SK-N-SH (cell line): ENCODE measurements at regions not wholly inside any gene's neighbourhood (a gene's known extent, or its start where the extent isn't known, plus 50 kb on each side); places are given as distances from the start of the nearest gene placed in this dataset.

Experiments used
- CTCF ChIA-PET: fragments of 300-600, 350-600 bp; formaldehyde crosslinking; extraction: SDS; loops from one replicate; lab custom pipeline; 2021; lab: Yijun Ruan, JAX
- POLR2A ChIA-PET: fragments of 350-600 bp; sonication (Branson Sonifier 250); formaldehyde crosslinking; extraction: SDS; loops from one replicate; lab custom pipeline; 2020; ENCODE audit warnings: antibody characterized with exemption, inconsistent platforms; lab: Yijun Ruan, JAX
- DNase-seq: peaks from one replicate; pipeline ENCODE4 v3.0.0; 2012
- H2AFZ ChIP-seq: fragments of 200-600 bp; sonication (generic); 2 replicates; pipeline ENCODE4 v1.8.1; 2016; ENCODE audit warnings: antibody characterized with exemption, mild to moderate bottlenecking, low read depth
- H3F3A ChIP-seq: fragments of 200-600 bp; sonication (generic); replicated peaks from 2 replicates; pipeline ENCODE3; 2016; ENCODE audit warnings: antibody characterized with exemption, mild to moderate bottlenecking; ENCODE audit not compliant: insufficient read depth
- H3K27ac ChIP-seq, 2 experiments: fragments of 200-500 bp in 1 of 2; fragments of 200-600 bp in 1 of 2; sonication (Bioruptor generic) in 1 of 2; sonication (generic), shearing (Covaris generic) in 1 of 2; 2 replicates each; pipeline versions ENCODE4 v1.5.1 to v1.6.1; 2014 to 2016; ENCODE audit warnings: low read depth in 2 of 2, inconsistent platforms in 1 of 2, low read length in 1 of 2, mild to moderate bottlenecking in 1 of 2, mixed read lengths in 1 of 2
- H3K27me3 ChIP-seq: fragments of 200-600 bp; sonication (generic), shearing (Covaris generic); 2 replicates; pipeline ENCODE4 v1.6.1; 2016; ENCODE audit warnings: mixed run types; ENCODE audit not compliant: insufficient read depth
- H3K36me3 ChIP-seq, 2 experiments: fragments of 200-500 bp in 1 of 2; fragments of 200-600 bp in 1 of 2; sonication (Bioruptor generic) in 1 of 2; sonication (generic) in 1 of 2; replicated peaks in 1 of 2; 2 replicates each; pipeline versions ENCODE3 to v1.5.1; 2014 to 2016; ENCODE audit warnings: low read length in 1 of 2, mild to moderate bottlenecking in 1 of 2; ENCODE audit not compliant: insufficient read depth in 2 of 2, control insufficient read depth in 1 of 2
- H3K4me1 ChIP-seq, 2 experiments: fragments of 200-500 bp in 1 of 2; fragments of 200-600 bp in 1 of 2; sonication (Bioruptor generic) in 1 of 2; sonication (generic), shearing (Covaris generic) in 1 of 2; 2 replicates each; pipeline versions ENCODE4 v1.5.1 to v1.6.1; 2014 to 2016; ENCODE audit warnings: low read depth in 1 of 2, low read length in 1 of 2, mixed run types in 1 of 2; ENCODE audit not compliant: insufficient read depth in 2 of 2, control insufficient read depth in 1 of 2
- H3K4me2 ChIP-seq: fragments of 200-600 bp; sonication (generic), shearing (Covaris generic); 2 replicates; pipeline ENCODE4 v1.6.1; 2017; ENCODE audit warnings: mixed run types
- H3K4me3 ChIP-seq, 2 experiments: fragments of 200-500 bp in 1 of 2; fragments of 200-600 bp in 1 of 2; sonication (Bioruptor generic) in 1 of 2; sonication (generic), shearing (Covaris generic) in 1 of 2; 2 replicates each; pipeline versions ENCODE4 v1.5.1 to v1.8.1; 2014 to 2016; ENCODE audit warnings: low read depth in 2 of 2, inconsistent platforms in 1 of 2, low read length in 1 of 2, mild to moderate bottlenecking in 1 of 2, mixed read lengths in 1 of 2, moderate library complexity in 1 of 2
- H3K79me2 ChIP-seq: fragments of 200-600 bp; sonication (generic); 2 replicates; pipeline ENCODE4 v1.8.1; 2017; ENCODE audit warnings: mild to moderate bottlenecking; ENCODE audit not compliant: insufficient read depth
- H3K9ac ChIP-seq: fragments of 200-600 bp; sonication (generic); 2 replicates; pipeline ENCODE4 v1.6.1; 2017; ENCODE audit warnings: mixed run types
- H3K9me2 ChIP-seq: fragments of 200-600 bp; sonication (generic); 2 replicates; pipeline ENCODE4 v1.6.1; 2017; ENCODE audit warnings: mixed run types
- H3K9me3 ChIP-seq: fragments of 200-600 bp; sonication (generic); 2 replicates; pipeline ENCODE4 v1.6.1; 2017; ENCODE audit warnings: mixed run types, mild to moderate bottlenecking, moderate library complexity
- H4K20me1 ChIP-seq: fragments of 200-600 bp; sonication (generic); 2 replicates; pipeline ENCODE4 v1.6.1; 2017; ENCODE audit warnings: mild to moderate bottlenecking, mixed run types; ENCODE audit not compliant: insufficient read depth
- CHD2 ChIP-seq: fragments of 150-350 bp; IDR thresholded peaks from 2 replicates; pipeline ENCODE4 v1.6.1; 2018; ENCODE audit warnings: low read length; ENCODE audit not compliant: partially characterized antibody
- GABPA ChIP-seq: IDR thresholded peaks from 2 replicates; pipeline ENCODE4 v1.4.0; 2012; ENCODE audit warnings: low read depth, mild to moderate bottlenecking
- GATA2 ChIP-seq: sonication (generic); formaldehyde crosslinking; IDR thresholded peaks from 2 replicates; pipeline ENCODE4 v1.5.0; 2020; ENCODE audit warnings: mild to moderate bottlenecking, missing genetic modification reagents
- MAX ChIP-seq: IDR thresholded peaks from 2 replicates; pipeline ENCODE4 v1.4.0; 2012; ENCODE audit warnings: low read depth
- MXI1 ChIP-seq: IDR thresholded peaks from 2 replicates; pipeline ENCODE4 v1.6.1; 2012; ENCODE audit warnings: mild to moderate bottlenecking, low read depth, low read length, improper control_type of control experiment
- NRF1 ChIP-seq: IDR thresholded peaks from 2 replicates; pipeline ENCODE4 v1.6.1; 2012; ENCODE audit warnings: low read depth, mild to moderate bottlenecking, low read length
- RCOR1 ChIP-seq: fragments of 150-350 bp; IDR thresholded peaks from 2 replicates; pipeline ENCODE4 v1.6.1; 2017; ENCODE audit warnings: antibody characterized with exemption, low read length
- REST ChIP-seq: IDR thresholded peaks from 2 replicates; pipeline ENCODE4 v1.6.1; 2012; ENCODE audit warnings: mild to moderate bottlenecking, low read depth, low read length, moderate library complexity
- RXRA ChIP-seq: IDR thresholded peaks from 2 replicates; pipeline ENCODE4 v1.4.0; 2012; ENCODE audit warnings: low read depth, mild to moderate bottlenecking, borderline replicate concordance
- TAF1 ChIP-seq: IDR thresholded peaks from 2 replicates; pipeline ENCODE4 v1.6.1; 2012; ENCODE audit warnings: low read depth, mild to moderate bottlenecking, low read length, moderate library complexity, borderline replicate concordance
- USF1 ChIP-seq: IDR thresholded peaks from 2 replicates; pipeline ENCODE4 v1.4.0; 2012; ENCODE audit warnings: low read depth, borderline replicate concordance
- WGBS: methylation state at CpG from one replicate; pipeline ENCODE4 v1.1.6; 2017; ENCODE audit warnings: low lambda C conversion rate; 5-methylcytosine and 5-hydroxymethylcytosine counted together

- CTCF ChIA-PET: interaction anchor here (0.8 to 2.2 kb wide), 4 partner anchors 16 to 214 kb away, joined by 3 to 10 read pairs (median 8); no protein-coding TSS in a partner anchor
- Histone ChIP-seq H2AFZ (no peak overlapping the region), H3K27ac (no peak overlapping the region; a peak in 1 of 4 replicates)
Measured at GRCh38 chr4:8703857-8704495, 111.4 kb downstream of the CPZ start.

More at GRCh38 chr4:8703857-8704495, 111.4 kb downstream of the CPZ start:
- Histone ChIP-seq H3F3A (no peaks in the 10 kb centered on the region), H3K9me3 (no peaks in the 10 kb centered on the region), H3K9me2 (no peaks in the 10 kb centered on the region), H3K27me3 (no peaks in the 10 kb centered on the region)
- DNase-seq: no peak
- no peak for TF ChIP-seq RXRA
- no peak for TF ChIP-seq MXI1
- TF ChIP-seq GABPA: no peak
- TF ChIP-seq GATA2 (CRISPR knock-in tag): no peak
- no peak for TF ChIP-seq REST
- TF ChIP-seq USF1: no peak
- no peak for TF ChIP-seq NRF1
- TF ChIP-seq MAX: no peak
- TF ChIP-seq CHD2: no peak
- TF ChIP-seq RCOR1: no peak
- no peak for TF ChIP-seq TAF1
- TF ChIP-seq, all 33 proteins: peak for 0
- POLR2A ChIA-PET: no interaction called here
- H3K36me3 ChIP-seq: no peaks in the 10 kb centered on the region
- H3K4me3 ChIP-seq: no peak overlapping the region
- no peaks in the 10 kb centered on the region for H4K20me1 ChIP-seq
- peaks cover 0 to 30% of the 10 kb centered on the region in 2 experiments; a peak in 1 of 4 replicates for H3K4me1 ChIP-seq
- H3K79me2 ChIP-seq: no peaks in the 10 kb centered on the region
- WGBS: 28% methylated on average over 8 of the region's 11 CpGs
- H3K4me2 ChIP-seq: no peak overlapping the region
- H3K9ac ChIP-seq: no peak overlapping the region
